Smooth muscle cell of the brain vasculature (primary cell): ENCODE measurements at regions not wholly inside any gene's neighbourhood (a gene's known extent, or its start where the extent isn't known, plus 50 kb on each side); places are given as distances from the start of the nearest gene placed in this dataset.
A peak's percentile ranks its signal among the peaks of the same experiment; 100 is the strongest.
"Not testable (repeated sequence)": the region's sequence is repeated elsewhere in the genome, so short reads cannot be mapped to it uniquely, and the experiment has no call there.

Experiments used
- DNase-seq: peaks from one replicate; pipeline ENCODE4 v3.0.0-alpha.2; 2012; ENCODE audit warnings: low read depth, low spot score

- DNase-seq, result no peak
Observed at GRCh38 chr6:56806368-56806767, 148.5 kb upstream of the BEND6 start.

GRCh38 chr6:56804996-56805395 is 149.9 kb upstream of the BEND6 start:
- DNase-seq, result no peak

- peak; percentile 69 for DNase-seq
Observed at GRCh38 chr6:56803594-56803993, 151.3 kb upstream of the BEND6 start.

- peak; percentile 61 for DNase-seq
Observed at GRCh38 chr6:56802584-56802983, 152.3 kb upstream of the BEND6 start.

- DNase-seq, result no peak
Observed at GRCh38 chr6:56799989-56800388, 154.9 kb upstream of the BEND6 start.

GRCh38 chr6:56798163-56798562 is 155.5 kb upstream of the DST start:
- DNase-seq, result no peak

- DNase-seq, result no peak
Observed at GRCh38 chr6:56796196-56796532, 153.5 kb upstream of the DST start.

GRCh38 chr6:56795466-56796195 is 152.9 kb upstream of the DST start:
- no peak for DNase-seq

- DNase-seq, result no peak
Observed at GRCh38 chr6:56794421-56794820, 151.7 kb upstream of the DST start.

GRCh38 chr6:56793938-56794337 is 151.2 kb upstream of the DST start:
- DNase-seq, result no peak

GRCh38 chr6:56790414-56790813 is 147.7 kb upstream of the DST start:
- DNase-seq, result no peak

- no peak for DNase-seq
Observed at GRCh38 chr6:56789879-56790278, 147.2 kb upstream of the DST start.

GRCh38 chr6:56789342-56789741 is 146.7 kb upstream of the DST start:
- no peak for DNase-seq

GRCh38 chr6:56787209-56787608 is 144.5 kb upstream of the DST start:
- DNase-seq, result no peak

- DNase-seq, result no peak
Observed at GRCh38 chr6:56786256-56786655, 143.6 kb upstream of the DST start.

GRCh38 chr6:56785536-56785935 is 142.8 kb upstream of the DST start:
- not testable (repeated sequence) for DNase-seq

- DNase-seq, result not testable (repeated sequence)
Observed at GRCh38 chr6:56780109-56780508, 137.4 kb upstream of the DST start.

- DNase-seq, result not testable (repeated sequence)
Observed at GRCh38 chr6:56778503-56778902, 135.8 kb upstream of the DST start.

- no peak for DNase-seq
Observed at GRCh38 chr6:56775498-56776166, 132.9 kb upstream of the DST start.

- peak; percentile 53 for DNase-seq
Observed at GRCh38 chr6:56772737-56773184, 130.1 kb upstream of the DST start.

- no peak for DNase-seq
Observed at GRCh38 chr6:56771929-56772607, 129.4 kb upstream of the DST start.

- DNase-seq, result no peak
Observed at GRCh38 chr6:56771189-56771588, 128.5 kb upstream of the DST start.

GRCh38 chr6:56770011-56770520 is 127.4 kb upstream of the DST start:
- DNase-seq, result no peak
